AG04450 (cell line): ENCODE measurements at regions not wholly inside any gene's neighbourhood (a gene's known extent, or its start where the extent isn't known, plus 50 kb on each side); places are given as distances from the start of the nearest gene placed in this dataset.

Experiments
- CTCF ChIA-PET: fragments of 300-600, 350-600 bp; formaldehyde crosslinking; extraction: SDS; loops from one replicate; lab custom pipeline; 2022; ENCODE audit warnings: antibody characterized with exemption, inconsistent platforms; lab: Charles Lee
- POLR2A ChIA-PET: fragments of 350-600 bp; formaldehyde crosslinking; extraction: SDS; loops from one replicate; lab custom pipeline; 2021; ENCODE audit warnings: antibody characterized with exemption, inconsistent platforms; lab: Yijun Ruan, JAX
- DNase-seq: peaks from one replicate; pipeline ENCODE4 v3.0.0-alpha.2; 2011; ENCODE audit warnings: low read depth, low spot score
- H3K27ac ChIP-seq: one replicate; pipeline ENCODE4 v1.5.1; 2012; ENCODE audit warnings: low read depth, low read length, control low read depth
- H3K27me3 ChIP-seq: one replicate; pipeline ENCODE4 v1.6.0; 2012; ENCODE audit warnings: low read length; ENCODE audit not compliant: control insufficient read depth, insufficient read depth
- H3K4me3 ChIP-seq: 2 replicates; pipeline ENCODE4 v1.5.1; 2011; ENCODE audit warnings: mild to moderate bottlenecking, low read depth, low read length, control low read depth
- H3K9me3 ChIP-seq: 2 replicates; pipeline ENCODE4 v1.5.1; 2012; ENCODE audit warnings: low read length; ENCODE audit not compliant: control insufficient read depth, insufficient read depth
- CTCF ChIP-seq: IDR thresholded peaks from 2 replicates; pipeline ENCODE4 v1.5.1; 2011; ENCODE audit warnings: low read depth, low read length, control low read depth, inconsistent platforms

- peak overlapping the region; percentile 53 for H3K4me3 ChIP-seq
- peaks cover 3% of the 10 kb centered on the region; the same call in 1 of the 2 replicates for H3K9me3 ChIP-seq
- ChIA-PET POLR2A (no interaction called here), CTCF (interaction anchor here (0.8 to 2.7 kb wide), 4 partner anchors 13 to 886 kb away, joined by 3 to 12 read pairs (median 7); no protein-coding TSS in a partner anchor)
- TF ChIP-seq CTCF = no peak
- peaks cover 70% of the 10 kb centered on the region for H3K27me3 ChIP-seq
- no peak overlapping the region for H3K27ac ChIP-seq
- no peak for DNase-seq
Observed at GRCh38 chr5:88666761-88667495, 216.1 kb downstream of the MEF2C start.

- Histone ChIP-seq H3K4me3 (no peak overlapping the region), H3K27ac (no peak overlapping the region), H3K27me3 (peaks cover 71% of the 10 kb centered on the region), H3K9me3 (peaks cover 3% of the 10 kb centered on the region; the same call in 1 of the 2 replicates)
- no peak for TF ChIP-seq CTCF
- POLR2A ChIA-PET = no interaction called here
- DNase-seq = no peak
- CTCF ChIA-PET = interaction anchor here (0.8 to 2.7 kb wide), 6 partner anchors 14 to 885 kb away, joined by 3 to 12 read pairs (median 4); no protein-coding TSS in a partner anchor
Observed at GRCh38 chr5:88665750-88666215, 217.2 kb downstream of the MEF2C start.

GRCh38 chr5:88664645-88665044, 218.3 kb downstream of the MEF2C start:
- ChIA-PET CTCF (interaction anchor here (1.3 kb wide), 1 partner anchor 17 kb away, joined by 3 read pairs; no protein-coding TSS in a partner anchor), POLR2A (no interaction called here)
- H3K27ac ChIP-seq = no peak overlapping the region
- H3K27me3 ChIP-seq = peaks cover 71% of the 10 kb centered on the region
- H3K9me3 ChIP-seq = peaks cover 5% of the 10 kb centered on the region; the same call in 1 of the 2 replicates
- no peak for DNase-seq
- H3K4me3 ChIP-seq = no peak overlapping the region
- no peak for TF ChIP-seq CTCF

GRCh38 chr5:88663793-88664216, 219.2 kb downstream of the MEF2C start:
- no peak for DNase-seq
- no peak for TF ChIP-seq CTCF
- H3K27ac ChIP-seq = no peak overlapping the region
- H3K9me3 ChIP-seq = peaks cover 6% of the 10 kb centered on the region; the same call in 1 of the 2 replicates
- ChIA-PET CTCF (no interaction called here), POLR2A (no interaction called here)
- no peak overlapping the region for H3K4me3 ChIP-seq
- H3K27me3 ChIP-seq = peaks cover 75% of the 10 kb centered on the region

- ChIA-PET POLR2A (no interaction called here), CTCF (no interaction called here)
Observed at GRCh38 chr5:88662846-88663245, 220.1 kb downstream of the MEF2C start.

More at GRCh38 chr5:88662846-88663245, 220.1 kb downstream of the MEF2C start:
- peaks cover 68% of the 10 kb centered on the region for H3K27me3 ChIP-seq
- no peak overlapping the region for H3K4me3 ChIP-seq
- no peak for DNase-seq
- no peak overlapping the region for H3K27ac ChIP-seq
- peaks cover 6% of the 10 kb centered on the region; the same call in 1 of the 2 replicates for H3K9me3 ChIP-seq
- TF ChIP-seq CTCF = no peak
